ENCODE measurements at regions not wholly inside any gene's neighbourhood (a gene's known extent, or its start where the extent isn't known, plus 50 kb on each side); places are given as distances from the start of the nearest gene placed in this dataset.

DNA sequence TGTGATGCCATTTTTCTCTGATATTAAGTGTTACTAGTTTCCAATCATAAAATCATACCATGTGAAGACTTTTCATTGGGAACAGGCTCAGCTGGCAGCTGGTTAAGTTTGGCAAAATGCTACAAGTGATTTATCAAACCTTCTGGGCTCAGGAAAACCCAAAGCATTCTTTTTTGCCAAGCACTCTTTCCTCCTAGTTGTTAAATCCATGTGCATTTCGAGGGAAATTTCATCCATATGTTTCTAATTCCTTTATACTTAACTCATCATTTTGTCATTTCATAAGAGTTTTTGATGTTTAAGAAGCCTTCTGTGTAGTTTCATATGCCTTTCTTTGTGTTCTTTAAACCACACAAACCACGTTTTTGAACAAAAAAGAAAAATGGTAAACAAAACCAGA lies 217.6 kb upstream of the PDE10A start:
- WGBS = 62% methylated on average over 2 of the region's 2 CpGs
- Histone ChIP-seq H3K27me3 (ENCODE audit: control insufficient read depth in 4 of 4, insufficient read depth in 4 of 4, low read length in 3 of 4) (no peaks in the 10 kb centered on the region), H3K27ac (ENCODE audit: low read depth in 1 of 2, low read length in 2 of 2) (no peak overlapping the region), H3K4me1 (ENCODE audit: control insufficient read depth in 4 of 4, insufficient read depth in 4 of 4, low read length in 3 of 4) (no peaks in the 10 kb centered on the region), H3K9me3 (ENCODE audit: control insufficient read depth in 4 of 4, low read length in 3 of 4) (no peaks in the 10 kb centered on the region), H3K4me3 (ENCODE audit: low read depth in 1 of 3, low read length in 3 of 3) (no peak overlapping the region), H3K36me3 (ENCODE audit: control insufficient read depth in 4 of 4, insufficient read depth in 3 of 4, low read depth in 1 of 4, low read length in 3 of 4) (no peaks in the 10 kb centered on the region), H3K9ac (ENCODE audit: low read depth in 1 of 2, low read length in 2 of 2) (no peak overlapping the region)
- DNase-seq (ENCODE audit: low spot score) = no peak
- no peak for TF ChIP-seq HNF4G (IDR thresholded peaks at IDR 0.05)
- TF ChIP-seq, protein P1, sequence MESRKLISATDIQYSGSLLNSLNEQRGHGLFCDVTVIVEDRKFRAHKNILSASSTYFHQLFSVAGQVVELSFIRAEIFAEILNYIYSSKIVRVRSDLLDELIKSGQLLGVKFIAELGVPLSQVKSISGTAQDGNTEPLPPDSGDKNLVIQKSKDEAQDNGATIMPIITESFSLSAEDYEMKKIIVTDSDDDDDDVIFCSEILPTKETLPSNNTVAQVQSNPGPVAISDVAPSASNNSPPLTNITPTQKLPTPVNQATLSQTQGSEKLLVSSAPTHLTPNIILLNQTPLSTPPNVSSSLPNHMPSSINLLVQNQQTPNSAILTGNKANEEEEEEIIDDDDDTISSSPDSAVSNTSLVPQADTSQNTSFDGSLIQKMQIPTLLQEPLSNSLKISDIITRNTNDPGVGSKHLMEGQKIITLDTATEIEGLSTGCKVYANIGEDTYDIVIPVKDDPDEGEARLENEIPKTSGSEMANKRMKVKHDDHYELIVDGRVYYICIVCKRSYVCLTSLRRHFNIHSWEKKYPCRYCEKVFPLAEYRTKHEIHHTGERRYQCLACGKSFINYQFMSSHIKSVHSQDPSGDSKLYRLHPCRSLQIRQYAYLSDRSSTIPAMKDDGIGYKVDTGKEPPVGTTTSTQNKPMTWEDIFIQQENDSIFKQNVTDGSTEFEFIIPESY (IDR thresholded peaks at IDR 0.05) = no peak
- no peak for TF ChIP-seq SP1 (IDR thresholded peaks at IDR 0.05)
- no peak for TF ChIP-seq RAD21 (IDR thresholded peaks at IDR 0.05)
- no peak for TF ChIP-seq YY1 (IDR thresholded peaks at IDR 0.05)
- TF ChIP-seq NR2F2 (IDR thresholded peaks at IDR 0.05) = no peak
- no peak for TF ChIP-seq EGR1 (IDR thresholded peaks at IDR 0.05; ENCODE audit: low read depth in 2 of 2)
- TF ChIP-seq FOXA1 (IDR thresholded peaks at IDR 0.05) = no peak

DNA sequence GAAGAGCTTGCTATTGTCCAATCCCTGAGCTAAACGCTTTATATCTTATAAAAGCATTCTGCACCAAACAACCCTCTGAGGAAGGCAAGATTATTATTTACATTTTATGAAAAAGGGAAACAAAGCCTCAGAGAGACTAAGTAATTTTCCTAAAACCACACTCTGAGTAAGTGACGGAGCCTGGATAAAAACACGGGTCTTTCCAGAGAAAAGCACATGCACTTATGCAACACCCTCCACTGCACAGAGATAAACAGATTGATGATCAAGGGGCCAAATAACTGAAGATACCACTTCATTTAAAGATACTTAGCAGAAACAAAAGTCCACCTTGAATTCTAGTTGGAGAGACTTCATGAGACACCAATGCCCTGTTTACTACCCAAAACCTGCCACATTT lies 214.7 kb upstream of the PDE10A start:
- DNase-seq (ENCODE audit: low spot score) = no peak
- H3K36me3 ChIP-seq (ENCODE audit: control insufficient read depth in 4 of 4, insufficient read depth in 3 of 4, low read depth in 1 of 4, low read length in 3 of 4) = no peaks in the 10 kb centered on the region
- no peaks in the 10 kb centered on the region for H3K9me3 ChIP-seq (ENCODE audit: control insufficient read depth in 4 of 4, low read length in 3 of 4)
- H3K9ac ChIP-seq (ENCODE audit: low read depth in 1 of 2, low read length in 2 of 2) = no peak overlapping the region
- H3K4me3 ChIP-seq (ENCODE audit: low read depth in 1 of 3, low read length in 3 of 3) = no peak overlapping the region
- H3K27ac ChIP-seq (ENCODE audit: low read depth in 1 of 2, low read length in 2 of 2) = no peak overlapping the region
- WGBS = 73% methylated on average over 3 of the region's 3 CpGs
- peaks cover 0 to 2% (median 0%) of the 10 kb centered on the region in 4 donors for H3K27me3 ChIP-seq (ENCODE audit: control insufficient read depth in 4 of 4, insufficient read depth in 4 of 4, low read length in 3 of 4)
- no peaks in the 10 kb centered on the region for H3K4me1 ChIP-seq (ENCODE audit: control insufficient read depth in 4 of 4, insufficient read depth in 4 of 4, low read length in 3 of 4)
- TF ChIP-seq, protein P2, sequence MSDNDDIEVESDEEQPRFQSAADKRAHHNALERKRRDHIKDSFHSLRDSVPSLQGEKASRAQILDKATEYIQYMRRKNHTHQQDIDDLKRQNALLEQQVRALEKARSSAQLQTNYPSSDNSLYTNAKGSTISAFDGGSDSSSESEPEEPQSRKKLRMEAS (IDR thresholded peaks at IDR 0.05) = no peak
- no peak for TF ChIP-seq RAD21 (IDR thresholded peaks at IDR 0.05)
- TF ChIP-seq FOXA2 (IDR thresholded peaks at IDR 0.05) = no peak
- TF ChIP-seq, protein P3, sequence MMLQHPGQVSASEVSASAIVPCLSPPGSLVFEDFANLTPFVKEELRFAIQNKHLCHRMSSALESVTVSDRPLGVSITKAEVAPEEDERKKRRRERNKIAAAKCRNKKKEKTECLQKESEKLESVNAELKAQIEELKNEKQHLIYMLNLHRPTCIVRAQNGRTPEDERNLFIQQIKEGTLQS (IDR thresholded peaks at IDR 0.05) = no peak
- no peak for TF ChIP-seq NR2F2 (IDR thresholded peaks at IDR 0.05)
- no peak for TF ChIP-seq JUND (IDR thresholded peaks at IDR 0.05)
- TF ChIP-seq HNF4A (conservative IDR thresholded peaks at IDR 0.05) = no peak
- TF ChIP-seq, protein P4, sequence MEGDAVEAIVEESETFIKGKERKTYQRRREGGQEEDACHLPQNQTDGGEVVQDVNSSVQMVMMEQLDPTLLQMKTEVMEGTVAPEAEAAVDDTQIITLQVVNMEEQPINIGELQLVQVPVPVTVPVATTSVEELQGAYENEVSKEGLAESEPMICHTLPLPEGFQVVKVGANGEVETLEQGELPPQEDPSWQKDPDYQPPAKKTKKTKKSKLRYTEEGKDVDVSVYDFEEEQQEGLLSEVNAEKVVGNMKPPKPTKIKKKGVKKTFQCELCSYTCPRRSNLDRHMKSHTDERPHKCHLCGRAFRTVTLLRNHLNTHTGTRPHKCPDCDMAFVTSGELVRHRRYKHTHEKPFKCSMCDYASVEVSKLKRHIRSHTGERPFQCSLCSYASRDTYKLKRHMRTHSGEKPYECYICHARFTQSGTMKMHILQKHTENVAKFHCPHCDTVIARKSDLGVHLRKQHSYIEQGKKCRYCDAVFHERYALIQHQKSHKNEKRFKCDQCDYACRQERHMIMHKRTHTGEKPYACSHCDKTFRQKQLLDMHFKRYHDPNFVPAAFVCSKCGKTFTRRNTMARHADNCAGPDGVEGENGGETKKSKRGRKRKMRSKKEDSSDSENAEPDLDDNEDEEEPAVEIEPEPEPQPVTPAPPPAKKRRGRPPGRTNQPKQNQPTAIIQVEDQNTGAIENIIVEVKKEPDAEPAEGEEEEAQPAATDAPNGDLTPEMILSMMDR (IDR thresholded peaks at IDR 0.05; ENCODE audit: low read depth, low read length, missing input control) = no peak
- no peak for TF ChIP-seq HNF4G (IDR thresholded peaks at IDR 0.05)
- no peak for TF ChIP-seq EGR1 (IDR thresholded peaks at IDR 0.05; ENCODE audit: low read depth in 2 of 2)
- no peak for TF ChIP-seq TAF1 (conservative IDR thresholded peaks at IDR 0.05)
- TF ChIP-seq YY1 (IDR thresholded peaks at IDR 0.05) = no peak
- TF ChIP-seq, protein P5, sequence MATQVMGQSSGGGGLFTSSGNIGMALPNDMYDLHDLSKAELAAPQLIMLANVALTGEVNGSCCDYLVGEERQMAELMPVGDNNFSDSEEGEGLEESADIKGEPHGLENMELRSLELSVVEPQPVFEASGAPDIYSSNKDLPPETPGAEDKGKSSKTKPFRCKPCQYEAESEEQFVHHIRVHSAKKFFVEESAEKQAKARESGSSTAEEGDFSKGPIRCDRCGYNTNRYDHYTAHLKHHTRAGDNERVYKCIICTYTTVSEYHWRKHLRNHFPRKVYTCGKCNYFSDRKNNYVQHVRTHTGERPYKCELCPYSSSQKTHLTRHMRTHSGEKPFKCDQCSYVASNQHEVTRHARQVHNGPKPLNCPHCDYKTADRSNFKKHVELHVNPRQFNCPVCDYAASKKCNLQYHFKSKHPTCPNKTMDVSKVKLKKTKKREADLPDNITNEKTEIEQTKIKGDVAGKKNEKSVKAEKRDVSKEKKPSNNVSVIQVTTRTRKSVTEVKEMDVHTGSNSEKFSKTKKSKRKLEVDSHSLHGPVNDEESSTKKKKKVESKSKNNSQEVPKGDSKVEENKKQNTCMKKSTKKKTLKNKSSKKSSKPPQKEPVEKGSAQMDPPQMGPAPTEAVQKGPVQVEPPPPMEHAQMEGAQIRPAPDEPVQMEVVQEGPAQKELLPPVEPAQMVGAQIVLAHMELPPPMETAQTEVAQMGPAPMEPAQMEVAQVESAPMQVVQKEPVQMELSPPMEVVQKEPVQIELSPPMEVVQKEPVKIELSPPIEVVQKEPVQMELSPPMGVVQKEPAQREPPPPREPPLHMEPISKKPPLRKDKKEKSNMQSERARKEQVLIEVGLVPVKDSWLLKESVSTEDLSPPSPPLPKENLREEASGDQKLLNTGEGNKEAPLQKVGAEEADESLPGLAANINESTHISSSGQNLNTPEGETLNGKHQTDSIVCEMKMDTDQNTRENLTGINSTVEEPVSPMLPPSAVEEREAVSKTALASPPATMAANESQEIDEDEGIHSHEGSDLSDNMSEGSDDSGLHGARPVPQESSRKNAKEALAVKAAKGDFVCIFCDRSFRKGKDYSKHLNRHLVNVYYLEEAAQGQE (IDR thresholded peaks at IDR 0.05) = no peak
- TF ChIP-seq FOXA1 (IDR thresholded peaks at IDR 0.05) = no peak
- TF ChIP-seq SP1 (IDR thresholded peaks at IDR 0.05) = no peak
